GM18498 (cell line): ENCODE measurements at regions not wholly inside any gene's neighbourhood (a gene's known extent, or its start where the extent isn't known, plus 50 kb on each side); places are given as distances from the start of the nearest gene placed in this dataset.
"Not testable (repeated sequence)": the region's sequence is repeated elsewhere in the genome, so short reads cannot be mapped to it uniquely, and the experiment has no call there.

Experiments used
- ATAC-seq: cut with Tn5 transposase; IDR thresholded peaks from one replicate; pipeline ENCODE4 v1.9.1; 2021; ENCODE audit warnings: mild to moderate bottlenecking, moderate library complexity; ENCODE audit not compliant: unreplicated experiment

DNA sequence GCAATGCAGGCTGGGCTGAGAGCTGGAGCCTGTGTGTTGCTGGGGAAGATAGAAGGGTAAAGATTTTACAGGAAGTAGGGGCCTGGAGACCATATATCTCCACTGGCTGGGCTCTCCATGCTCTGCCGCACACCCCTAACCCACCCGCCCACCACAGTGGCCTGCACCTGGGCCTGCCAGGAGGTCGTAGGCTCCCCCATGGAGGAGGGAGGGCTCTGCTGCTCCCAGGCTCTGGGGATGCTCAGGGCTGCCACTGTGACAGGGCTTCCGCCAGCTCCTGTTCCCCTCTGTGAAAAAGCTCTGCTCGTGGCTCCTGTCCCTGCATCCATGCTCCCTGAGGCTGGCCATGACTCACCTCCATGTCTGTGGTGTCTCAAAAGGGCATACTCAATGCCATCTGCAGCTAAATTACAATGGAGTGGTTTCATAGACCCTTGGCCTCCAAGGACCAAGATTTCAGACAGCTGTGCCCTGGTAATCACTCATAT lies 106.0 kb downstream of the CXCL12 start:
- no peak for ATAC-seq

DNA sequence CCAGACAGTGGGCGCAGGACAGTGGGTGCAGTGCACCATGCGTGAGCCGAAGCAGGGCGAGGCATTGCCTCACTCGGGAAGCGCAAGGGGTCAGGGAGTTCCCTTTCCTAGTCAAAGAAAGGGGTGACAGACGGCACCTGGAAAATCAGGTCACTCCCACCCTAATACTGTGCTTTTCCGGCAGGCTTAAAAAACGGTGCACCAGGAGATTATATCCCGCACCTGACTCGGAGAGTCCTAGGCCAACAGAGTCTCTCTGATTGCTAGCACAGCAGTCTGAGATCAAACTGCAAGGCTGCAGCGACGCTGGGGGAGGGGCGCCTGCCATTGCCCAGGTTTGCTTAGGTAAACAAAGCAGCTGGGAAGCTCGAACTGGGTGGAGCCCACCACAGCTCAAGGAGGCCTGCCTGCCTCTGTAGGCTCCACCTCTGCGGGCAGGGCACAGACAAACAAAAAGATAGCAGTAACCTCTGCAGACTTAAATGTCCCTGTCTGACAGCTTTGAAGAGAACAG lies 116.4 kb downstream of the CXCL12 start:
- ATAC-seq: not testable (repeated sequence)

DNA sequence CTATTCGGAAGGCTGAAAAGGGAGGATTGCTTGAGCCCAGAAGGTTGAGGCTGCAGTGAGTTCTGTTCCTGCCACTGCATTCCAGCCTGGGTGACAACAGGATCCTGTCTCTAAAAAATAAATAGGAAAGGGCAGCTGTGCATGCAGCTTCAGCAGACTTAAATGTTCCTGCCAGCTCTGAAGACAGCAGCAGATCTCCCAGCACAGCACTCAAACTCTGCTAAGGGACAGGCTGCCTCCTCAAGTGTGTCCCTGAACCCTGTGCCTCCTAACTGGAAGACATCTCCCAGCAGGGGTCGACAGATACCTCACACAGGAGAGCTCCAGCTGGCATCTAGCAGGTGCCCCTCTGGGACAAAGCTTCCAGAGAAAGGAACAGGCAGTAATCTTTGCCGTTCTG lies 117.9 kb downstream of the CXCL12 start:
- ATAC-seq: no peak

DNA sequence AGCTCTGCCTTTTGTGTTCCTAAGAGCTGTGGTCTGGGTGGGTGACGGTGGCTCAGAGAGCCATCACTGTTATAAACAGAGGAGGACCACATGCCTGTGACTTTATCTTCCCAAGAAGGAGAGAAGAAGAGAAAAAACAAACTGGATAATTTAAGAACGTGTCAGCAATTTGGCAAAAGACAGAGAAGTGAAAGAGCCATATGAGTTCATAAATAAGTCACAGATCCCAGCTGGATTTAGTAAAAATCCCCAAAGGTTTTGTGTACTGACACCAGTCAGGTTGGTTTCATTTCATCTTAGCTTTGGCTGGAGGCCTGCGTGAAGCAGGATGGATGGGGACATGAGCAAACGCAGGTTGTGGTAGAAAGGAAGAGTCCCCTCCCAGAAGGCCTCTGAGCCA lies 120.7 kb downstream of the CXCL12 start:
- no peak for ATAC-seq

- no peak for ATAC-seq
Observed at GRCh38 chr10:44263771-44264170, 121.1 kb downstream of the CXCL12 start.

DNA sequence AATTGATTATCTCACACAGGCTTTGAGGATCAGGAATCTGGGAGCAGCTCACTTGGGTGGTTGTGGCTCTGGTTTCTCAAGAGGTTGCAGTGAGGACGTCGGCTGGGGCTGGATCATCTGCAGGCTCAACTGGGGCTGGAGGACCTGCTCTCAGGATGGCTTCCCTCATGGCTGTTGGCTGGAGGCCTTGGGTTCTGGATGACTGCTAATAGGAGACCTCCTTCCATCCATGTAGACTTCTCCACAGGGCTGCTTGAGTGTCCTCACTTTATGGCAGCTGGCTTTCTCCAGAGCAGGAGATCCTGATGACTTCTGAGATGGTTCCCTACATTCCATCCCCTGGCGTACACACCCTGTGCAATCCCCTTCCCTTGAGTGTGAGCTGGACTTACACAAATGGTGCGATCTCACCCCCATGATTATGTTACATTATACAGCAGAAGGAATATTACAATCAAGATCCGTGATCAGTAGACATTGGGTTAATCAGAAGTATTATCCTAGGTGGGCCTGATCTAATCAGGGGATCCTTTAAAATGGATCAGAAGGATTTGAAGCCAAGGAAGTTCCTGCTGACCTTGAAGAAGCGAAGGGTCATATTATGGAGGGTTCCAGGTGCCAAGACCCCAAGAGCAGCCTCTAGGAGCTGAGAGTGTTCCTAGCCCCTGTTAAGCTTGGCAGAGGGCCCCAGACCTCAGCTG lies 122.2 kb downstream of the CXCL12 start:
- no peak for ATAC-seq

- peak; percentile 46 for ATAC-seq
Observed at GRCh38 chr10:44261710-44262455, 123.0 kb downstream of the CXCL12 start.

GRCh38 chr10:44261296-44261695 lies 123.6 kb downstream of the CXCL12 start:
- ATAC-seq: no peak

- ATAC-seq: no peak
Observed at GRCh38 chr10:44260286-44260928, 124.5 kb downstream of the CXCL12 start.

GRCh38 chr10:44259090-44259874 lies 125.6 kb downstream of the CXCL12 start:
- ATAC-seq: no peak

GRCh38 chr10:44258460-44259089 lies 126.3 kb downstream of the CXCL12 start:
- no peak for ATAC-seq

- no peak for ATAC-seq
Observed at GRCh38 chr10:44258019-44258418, 126.9 kb downstream of the CXCL12 start.

DNA sequence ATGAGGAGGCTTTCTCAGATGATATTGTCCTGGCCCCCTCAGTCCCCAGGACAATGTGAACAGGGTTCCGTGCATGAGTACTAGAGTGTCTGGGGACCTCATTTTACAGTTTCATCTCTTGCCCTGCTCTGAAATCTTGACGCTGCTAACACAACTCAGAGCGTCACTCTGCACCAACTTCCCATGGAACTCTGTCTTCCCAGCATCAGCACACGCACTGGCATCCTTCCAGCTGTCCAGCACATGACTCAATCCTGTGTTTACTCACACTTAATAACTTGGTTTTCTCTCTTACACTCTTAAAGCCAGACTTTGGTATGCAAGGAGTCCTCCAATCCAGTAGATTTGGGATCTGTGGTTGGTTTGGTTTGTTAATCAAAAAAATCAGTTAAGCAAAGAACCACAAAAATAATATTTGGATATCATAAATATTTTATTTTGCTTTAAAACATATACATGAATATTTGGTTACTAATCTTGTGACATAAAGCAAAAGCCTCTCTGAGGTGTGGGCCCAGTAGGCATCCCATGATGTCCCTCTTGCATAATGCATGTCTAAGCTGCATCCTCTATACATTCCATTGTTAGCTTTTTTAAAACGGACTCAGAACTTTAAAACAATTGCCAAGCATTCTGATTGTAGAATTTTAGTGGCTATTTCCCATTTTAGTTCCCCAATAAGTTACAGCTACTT lies 131.0 kb downstream of the CXCL12 start:
- ATAC-seq: no peak

- ATAC-seq: not testable (repeated sequence)
Observed at GRCh38 chr10:44252631-44253030, 132.3 kb downstream of the CXCL12 start.

DNA sequence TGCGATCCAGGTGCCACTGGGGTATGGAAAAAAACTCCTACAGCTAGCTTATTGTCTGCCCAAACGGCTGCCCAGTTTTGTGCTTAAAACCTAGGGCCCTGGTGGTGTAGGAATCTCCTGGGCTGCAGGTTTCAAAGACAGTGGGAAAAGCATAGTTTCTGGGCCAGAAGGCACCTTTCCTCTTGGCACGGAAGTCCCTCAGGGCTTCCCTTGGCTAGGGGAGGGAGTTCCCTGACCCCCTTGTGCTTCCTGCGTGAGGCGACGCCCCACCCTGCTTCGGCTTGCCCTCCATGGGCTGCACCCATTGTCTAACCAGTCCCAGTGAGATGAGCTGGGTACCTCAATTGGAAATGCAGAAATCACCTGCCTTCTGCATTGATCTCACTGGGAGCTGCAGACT lies 135.0 kb downstream of the CXCL12 start:
- ATAC-seq: not testable (repeated sequence)

- ATAC-seq: no peak
Observed at GRCh38 chr10:44249490-44249889, 135.4 kb downstream of the CXCL12 start.

DNA sequence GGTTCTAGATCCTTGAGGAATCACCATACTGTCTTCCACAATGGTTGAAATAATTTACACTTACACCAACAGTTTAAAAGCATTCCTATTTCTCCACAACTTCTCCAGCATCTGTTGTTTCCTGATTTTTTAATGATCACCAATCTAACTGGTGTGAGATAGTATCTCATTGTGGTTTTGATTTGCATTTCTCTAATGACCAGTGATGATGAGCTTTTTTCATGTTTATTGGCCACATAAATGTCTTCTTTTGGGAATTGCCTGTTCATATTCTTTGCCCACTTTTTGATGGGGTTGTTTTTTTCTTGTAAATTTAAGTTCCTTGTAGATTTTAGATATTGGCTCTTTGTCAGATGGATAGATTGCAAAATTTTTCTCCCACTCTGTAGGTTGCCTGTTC lies 138.2 kb downstream of the CXCL12 start:
- not testable (repeated sequence) for ATAC-seq

DNA sequence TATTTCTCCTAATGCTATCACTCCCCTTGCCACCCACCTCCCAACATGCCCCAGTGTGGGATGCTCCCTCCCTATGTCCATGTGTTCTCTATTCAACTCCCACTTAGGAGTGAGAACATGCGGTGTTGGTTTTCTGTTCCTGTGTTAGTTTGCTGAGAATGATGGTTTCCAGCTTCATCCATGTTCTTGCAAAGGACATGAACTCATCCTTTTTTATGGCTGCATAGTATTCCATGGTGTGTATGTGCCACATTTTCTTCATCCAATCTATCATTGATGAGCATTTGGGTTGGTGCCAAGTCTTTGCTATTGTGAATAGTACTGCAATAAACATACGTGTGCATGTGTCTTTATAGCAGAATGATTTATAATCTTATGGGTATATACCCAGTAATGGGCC lies 138.6 kb downstream of the CXCL12 start:
- ATAC-seq: not testable (repeated sequence)

DNA sequence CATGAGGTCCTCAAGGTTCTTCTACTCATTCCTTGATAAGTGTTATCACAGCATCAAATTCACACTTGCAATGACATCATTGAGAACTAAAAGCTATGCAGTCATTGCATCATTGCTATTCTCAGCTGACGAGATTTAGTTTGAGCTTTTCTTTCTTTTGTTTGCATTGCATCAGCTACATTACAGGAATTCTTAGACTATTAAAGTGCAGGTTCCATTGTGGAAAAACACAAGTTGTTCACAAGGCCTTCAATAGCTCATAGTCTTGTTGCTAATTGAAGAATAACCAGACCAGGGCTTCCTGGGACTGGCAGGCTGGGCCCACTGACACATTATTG lies 139.3 kb downstream of the CXCL12 start:
- ATAC-seq: no peak
